NCI-H446 (cell line): ENCODE measurements at regions not wholly inside any gene's neighbourhood (a gene's known extent, or its start where the extent isn't known, plus 50 kb on each side); places are given as distances from the start of the nearest gene placed in this dataset.
A peak's percentile ranks its signal among the peaks of the same experiment; 100 is the strongest.

Source experiments
- DNase-seq, 2 experiments: peaks; one replicate each; lab custom pipeline; 2025; lab: John Stamatoyannopoulos, UW

DNA sequence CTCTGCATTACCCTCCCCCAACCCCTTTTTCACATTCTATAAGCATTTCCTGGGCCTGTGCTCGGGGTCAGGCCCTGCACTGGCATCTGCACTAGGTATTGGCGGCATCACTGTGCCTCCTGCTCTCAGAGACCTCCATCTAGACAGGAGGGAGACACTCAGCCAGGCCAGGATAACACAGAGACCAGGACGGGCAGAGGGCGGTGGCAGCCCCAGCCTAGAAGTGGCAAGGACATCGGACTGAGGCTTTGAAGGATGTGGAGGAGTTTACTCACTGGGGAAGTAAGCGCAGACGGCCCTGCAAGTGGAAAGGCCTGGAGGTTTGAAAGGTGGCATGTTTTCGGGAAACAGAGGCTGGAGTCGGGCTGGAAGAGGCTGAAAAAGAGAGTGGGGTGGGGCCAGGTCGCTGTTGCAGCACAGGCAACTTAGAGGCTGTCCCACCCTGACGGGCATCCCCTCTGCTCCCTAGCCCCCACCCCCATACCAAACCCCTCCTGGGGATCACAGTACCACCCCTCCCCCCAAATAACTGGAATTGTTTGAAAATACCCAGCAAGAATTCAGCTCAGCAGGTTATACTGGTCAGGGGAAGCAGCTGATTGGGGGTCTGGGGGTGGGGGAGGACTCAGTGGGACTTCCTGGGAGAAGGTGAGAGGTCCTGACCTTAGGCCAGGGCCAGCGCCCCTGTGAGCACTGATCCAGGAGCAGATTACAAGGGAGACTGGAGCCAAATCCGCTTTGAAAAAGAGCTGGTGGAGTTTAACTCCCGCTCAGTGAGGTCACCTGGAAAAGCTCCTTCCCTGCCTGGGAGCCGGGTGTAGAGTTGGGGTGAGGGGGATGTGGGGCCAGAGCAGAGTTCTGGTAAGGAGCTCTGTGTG is 121.8 kb upstream of the WNT4 start:
- no peak for DNase-seq

DNA sequence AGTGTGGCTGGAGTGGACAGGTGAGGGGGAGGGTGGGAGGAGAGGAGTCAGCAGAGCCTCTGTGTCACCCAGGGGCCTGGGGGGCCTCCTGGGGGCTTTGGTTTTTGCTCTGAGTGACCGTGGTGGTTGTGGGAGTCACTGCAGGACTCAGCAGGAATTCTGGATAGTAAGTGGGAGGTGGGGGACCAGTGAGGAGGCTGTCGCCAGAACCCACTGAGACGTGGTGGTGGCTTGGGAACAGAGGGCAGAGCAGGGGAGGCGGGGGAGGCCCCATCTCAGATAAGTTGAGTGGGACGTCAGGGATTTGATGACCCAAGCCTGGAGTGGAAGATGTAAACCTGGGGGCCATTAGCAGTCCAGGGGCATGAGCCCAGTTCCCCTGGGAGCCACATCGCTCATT is 123.2 kb upstream of the WNT4 start:
- DNase-seq, result no peak

DNA sequence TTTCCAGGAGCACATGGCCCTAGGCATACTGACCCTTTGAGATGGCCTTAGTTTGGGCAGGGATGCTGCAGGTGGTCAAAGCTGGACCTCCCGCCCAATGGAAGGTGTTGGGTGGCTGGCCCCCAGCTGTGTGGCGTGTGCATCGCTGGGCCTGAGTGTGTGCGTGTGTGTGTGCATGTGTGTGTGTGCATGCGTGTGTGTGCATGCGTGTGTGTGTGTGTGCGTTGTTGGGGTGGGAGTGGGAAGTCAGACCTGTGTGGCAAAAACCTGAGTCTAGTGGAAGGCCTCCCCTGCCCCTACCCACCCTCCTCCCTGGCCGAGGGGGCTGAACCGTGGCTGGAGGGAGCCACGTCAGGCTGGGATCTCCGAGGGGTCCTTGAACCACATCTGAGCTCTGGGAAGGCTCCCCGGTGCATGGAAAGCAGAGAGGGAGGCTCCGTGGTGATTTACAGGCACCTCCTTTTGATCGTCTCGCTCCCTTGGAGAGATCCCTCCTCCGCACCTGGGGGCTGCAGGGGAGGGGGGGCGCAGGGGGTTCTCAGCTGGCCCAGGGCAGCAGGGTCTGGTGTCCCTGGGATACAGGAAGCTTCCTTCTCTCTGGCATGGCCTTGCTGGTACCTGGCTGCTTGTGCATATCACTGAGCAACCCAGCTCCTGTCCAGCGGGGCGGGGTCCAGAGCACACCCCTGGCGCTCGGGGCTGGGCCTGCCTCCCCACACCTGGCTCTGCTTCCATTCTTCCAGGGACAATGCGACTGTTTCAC is 124.7 kb upstream of the WNT4 start:
- no peak for DNase-seq

DNA sequence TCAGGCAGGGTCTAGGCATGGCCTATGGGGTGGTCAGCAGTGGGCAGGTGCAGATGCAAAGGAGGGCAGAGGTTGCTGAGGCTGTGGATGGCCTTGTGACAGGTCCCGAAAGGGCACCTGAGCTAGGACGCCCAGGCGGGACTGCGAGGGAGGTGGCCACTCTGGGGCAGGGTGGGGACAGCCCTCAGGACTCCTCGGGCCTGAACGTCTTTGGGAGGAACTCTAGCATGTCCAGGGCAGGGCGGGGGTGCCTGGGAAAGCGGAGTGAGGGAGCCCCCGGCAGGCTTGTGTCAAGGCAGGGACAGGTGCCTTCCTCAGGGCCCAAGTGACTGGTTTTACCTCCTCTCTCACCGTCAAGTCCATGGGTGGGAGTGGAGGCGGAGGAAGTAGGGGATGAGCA is 125.4 kb upstream of the WNT4 start:
- DNase-seq, result no peak

DNA sequence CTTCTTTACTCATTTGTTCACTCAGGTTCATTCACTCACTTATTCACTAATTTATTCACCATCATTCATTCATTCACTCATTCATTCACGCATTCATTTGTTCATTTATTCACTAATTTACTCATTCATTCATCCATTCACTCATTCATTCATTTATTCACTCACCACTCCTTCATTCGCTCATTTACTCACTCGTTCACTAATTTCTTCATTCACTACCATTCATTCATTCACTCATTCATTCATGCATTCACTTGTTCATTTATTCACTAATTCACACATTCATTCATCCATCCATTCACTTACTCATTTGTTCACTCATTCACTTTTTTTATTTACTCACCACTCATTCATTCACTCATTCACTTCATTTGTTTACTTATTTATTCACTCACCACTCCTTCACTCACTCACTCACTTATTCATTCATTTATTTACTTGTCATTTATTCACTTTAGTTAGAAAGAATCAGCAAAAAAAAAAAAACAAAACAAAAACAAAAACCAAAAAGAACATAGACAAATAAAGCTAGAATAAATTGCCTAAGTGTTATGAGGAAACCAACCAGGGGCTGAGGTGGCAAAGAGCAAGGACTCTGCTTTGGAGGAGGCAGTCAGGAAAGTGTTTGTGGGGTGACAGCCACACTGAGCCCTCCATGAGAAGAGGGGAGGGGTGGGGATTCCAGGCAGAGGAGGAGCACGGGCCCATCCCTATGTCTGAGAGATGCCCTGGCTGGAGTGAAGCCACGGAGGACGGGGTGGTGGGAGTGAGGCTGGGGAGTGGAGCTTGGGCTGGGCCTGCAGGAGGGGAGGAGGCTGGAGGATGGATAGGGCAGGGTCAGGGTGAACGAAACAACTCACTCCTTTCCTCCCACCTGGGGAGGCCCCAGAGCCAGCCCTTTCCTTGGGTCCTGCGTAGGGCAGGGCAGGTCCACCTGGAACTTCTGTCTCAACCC is 129.2 kb upstream of the WNT4 start:
- DNase-seq, result no peak

DNA sequence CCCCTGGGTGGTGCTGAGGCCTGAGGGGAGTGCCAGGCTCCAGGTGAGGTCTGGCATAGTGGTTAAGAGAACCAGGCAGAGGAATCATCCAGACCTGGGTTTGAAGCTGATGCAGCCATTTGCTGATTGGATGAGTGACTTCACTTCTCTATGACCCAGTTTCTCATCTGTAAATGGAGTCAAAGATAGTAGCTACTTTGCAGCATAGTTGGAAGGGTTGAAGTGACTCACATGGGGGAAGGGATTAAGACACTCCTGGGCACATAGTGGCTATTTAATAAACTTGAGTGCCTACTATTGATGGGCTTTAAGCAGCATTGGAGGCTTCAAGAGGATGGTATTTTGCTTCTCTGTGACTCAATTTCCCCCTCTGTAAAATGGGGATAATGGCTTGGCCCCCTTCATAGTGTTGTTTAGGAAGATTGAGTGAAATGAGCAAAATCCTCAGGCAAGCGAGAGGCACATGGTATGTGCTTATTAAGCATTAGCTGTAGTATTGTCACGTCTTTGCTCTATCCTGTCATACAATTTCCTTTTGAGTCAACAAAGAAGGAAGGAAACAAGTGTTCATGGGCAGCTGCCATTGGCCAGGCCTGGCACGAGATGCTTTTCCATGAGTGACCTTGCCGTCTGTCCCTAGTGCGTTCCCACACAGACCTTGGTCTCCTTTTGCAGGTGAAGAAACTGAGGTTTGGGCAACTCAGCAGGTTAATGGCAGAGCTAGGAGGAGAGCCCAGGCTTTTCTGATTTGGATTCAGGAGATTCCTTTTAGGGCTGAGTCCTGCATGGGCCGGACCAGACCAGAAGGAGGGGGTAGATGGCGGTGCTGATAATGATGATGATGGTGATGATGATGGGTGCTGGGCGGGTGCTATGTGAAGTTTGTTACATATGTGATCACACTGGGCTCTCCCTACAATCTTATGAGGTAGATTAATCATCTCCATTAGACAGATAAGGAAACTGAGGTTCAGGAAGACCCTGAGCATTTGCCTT is 131.1 kb upstream of the WNT4 start:
- DNase-seq, result no peak

DNA sequence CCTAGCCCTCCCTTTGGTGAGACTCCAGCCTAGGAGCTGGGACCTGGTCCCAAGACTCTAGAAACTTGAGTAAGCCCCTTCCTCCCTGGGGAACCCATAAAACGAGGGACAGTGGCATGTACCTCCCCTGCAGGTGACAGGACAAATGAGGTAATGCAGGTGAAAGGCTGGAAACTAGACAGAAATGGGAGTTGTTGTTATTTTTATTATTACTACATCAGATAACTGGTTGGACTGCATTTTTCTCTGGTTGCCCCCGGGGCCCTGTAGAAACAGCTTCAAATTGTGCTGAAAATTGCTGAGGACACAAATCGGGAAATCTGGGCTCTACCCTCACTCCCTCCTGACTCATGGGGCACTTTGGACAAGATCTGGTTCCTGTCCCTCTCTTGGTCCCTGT is 132.3 kb upstream of the WNT4 start:
- DNase-seq, result no peak

DNA sequence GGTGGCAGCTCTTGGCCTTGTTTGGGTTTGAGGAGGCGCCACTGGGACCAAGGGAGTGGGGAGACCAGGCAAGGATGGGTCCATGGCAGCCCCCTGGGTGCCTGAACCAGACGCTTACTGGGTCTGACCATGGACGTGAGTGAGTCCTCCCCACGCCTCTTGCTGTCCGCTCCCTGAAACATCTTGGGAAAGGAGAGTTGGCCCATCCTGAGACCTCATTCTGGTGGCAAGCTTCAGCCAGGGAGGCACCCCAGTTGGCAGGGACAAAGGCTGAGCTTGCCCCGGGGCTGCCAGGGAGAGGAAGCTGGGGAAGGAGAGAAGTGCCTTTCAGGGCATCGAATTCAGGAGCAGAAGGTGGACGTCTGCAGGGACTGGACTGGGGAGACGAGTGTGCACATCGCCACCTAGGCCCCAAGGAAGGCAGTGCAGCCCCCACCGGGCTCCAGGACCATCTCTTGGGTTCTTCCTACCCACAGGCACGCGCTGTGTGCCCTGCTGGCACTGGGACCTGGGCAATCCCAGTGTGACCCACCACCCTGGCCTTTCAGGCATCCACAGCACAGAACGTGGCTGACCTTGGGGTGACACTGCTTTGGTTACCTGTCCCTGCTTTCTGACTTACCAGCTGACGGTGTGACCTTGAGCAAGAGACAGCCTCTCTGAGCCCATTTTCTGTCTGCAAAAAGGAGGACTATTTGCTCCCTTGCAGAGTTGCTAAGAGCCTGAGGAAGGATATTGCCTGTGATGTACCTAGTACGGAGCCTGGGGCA is 132.9 kb upstream of the WNT4 start:
- peak in 1 of 2 experiments; percentile 58 for DNase-seq

DNA sequence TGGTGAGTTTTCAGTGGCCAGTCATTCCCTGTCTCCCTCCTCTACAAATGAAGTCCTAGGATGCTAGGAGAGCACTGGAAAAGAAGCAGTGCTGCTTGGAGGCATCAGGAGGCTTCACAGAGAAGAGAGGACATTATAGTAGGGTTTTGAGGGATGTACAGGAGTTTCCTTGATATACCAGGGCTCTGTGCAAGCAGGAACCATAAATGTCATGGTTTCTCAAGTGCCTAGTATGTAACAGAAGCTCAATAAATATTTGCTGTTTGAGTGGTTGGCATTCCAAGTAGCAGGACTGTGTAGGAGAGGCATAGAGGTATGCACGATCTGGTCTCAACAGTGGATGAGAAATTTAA is 133.5 kb upstream of the WNT4 start:
- DNase-seq, result no peak

DNA sequence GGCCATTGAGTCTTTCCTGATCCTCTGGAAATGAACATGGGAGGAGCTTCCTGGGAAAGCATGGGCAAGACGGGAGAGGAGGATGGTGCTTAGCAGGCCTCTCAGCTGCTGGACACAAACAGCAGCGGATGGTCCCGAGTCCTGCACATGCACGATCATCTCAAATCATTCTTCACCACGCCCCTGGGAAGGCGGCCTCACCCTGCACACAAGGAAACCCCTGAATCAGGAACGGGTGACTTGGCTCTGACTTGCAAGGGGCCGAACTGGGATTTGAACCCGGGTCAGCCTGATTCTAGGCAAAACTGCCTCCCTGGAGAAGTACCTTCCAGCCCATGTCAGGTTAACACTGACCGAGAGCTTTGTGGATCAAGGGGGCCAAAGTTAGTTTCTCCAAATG is 134.8 kb upstream of the WNT4 start:
- no peak for DNase-seq

DNA sequence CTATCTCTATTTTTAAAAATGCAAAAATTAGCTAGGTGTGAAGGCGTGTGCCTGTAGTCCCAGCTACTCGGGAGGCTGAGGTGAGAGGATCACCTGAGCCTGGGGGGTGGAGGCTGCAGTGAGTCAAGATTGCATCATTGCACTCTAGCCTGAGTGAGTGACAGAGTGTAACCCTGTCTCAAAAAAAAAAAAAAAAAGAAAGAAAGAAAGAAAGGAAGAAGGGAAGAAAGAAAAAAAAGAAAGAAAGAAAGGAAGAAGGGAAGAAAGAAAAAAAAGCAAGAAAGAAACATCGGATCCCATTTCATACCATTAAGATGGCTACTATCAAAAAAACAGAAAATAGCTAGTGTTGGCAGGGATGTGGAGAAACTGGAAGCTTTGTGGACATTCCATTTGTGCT is 136.8 kb upstream of the WNT4 start:
- no peak for DNase-seq

DNA sequence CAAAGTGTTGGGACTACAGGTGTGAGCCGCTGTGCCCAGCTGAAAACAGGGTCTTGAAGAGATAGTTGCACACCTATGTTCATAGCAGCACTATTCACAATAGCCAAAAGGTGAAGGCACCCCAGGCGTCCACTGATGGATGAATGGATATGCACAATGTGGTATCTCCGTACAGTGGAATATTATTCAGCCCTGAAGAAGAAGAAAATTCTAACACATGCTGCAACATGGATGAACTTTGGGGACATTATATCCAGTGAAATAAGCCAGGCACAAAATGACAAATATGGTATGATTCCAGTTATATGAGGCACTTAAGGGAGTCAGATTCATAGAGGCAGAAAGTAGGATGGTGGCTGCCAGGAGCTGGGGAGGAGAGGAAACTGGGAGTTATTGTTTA is 137.6 kb upstream of the WNT4 start:
- DNase-seq, result no peak

DNA sequence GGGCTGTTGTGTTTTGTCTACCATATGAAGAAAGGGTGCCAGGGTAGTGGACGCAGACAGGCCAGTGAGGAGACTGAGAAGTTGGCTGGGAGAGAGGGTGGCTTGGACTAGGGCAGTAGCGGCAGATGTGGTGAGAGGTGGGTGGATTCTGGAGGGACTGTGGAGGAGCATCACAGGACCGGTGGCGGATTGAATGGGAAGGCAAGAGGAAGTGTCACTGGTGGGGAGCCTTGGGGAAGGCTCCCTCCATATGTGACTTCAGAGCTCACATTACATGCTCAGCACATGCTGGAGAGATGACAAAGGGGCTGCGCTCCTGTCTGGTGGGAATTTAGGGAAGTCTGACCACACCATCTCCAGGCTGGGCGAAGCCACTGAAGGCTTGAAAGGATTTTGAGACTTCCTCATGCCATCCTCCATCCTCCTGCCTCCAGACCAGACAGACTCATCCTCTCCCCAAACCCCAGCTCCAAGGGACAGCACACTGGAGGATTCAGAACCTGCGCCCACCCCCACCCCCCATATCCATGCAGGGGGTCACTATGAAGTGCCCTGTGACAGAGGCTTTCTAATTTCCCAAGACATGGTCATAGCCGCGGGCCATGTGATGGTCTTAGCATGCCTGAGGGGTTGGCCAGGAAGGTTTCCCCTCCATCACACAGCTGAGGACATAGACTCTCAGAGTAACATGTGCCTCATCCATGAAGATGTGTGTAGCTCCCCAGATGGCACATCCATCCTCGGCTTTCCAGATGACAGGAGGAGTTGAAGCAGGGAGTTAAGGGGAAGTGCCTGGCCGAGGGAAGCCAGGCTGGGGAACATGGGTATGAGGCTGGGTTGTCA is 138.8 kb upstream of the WNT4 start:
- no peak for DNase-seq

DNA sequence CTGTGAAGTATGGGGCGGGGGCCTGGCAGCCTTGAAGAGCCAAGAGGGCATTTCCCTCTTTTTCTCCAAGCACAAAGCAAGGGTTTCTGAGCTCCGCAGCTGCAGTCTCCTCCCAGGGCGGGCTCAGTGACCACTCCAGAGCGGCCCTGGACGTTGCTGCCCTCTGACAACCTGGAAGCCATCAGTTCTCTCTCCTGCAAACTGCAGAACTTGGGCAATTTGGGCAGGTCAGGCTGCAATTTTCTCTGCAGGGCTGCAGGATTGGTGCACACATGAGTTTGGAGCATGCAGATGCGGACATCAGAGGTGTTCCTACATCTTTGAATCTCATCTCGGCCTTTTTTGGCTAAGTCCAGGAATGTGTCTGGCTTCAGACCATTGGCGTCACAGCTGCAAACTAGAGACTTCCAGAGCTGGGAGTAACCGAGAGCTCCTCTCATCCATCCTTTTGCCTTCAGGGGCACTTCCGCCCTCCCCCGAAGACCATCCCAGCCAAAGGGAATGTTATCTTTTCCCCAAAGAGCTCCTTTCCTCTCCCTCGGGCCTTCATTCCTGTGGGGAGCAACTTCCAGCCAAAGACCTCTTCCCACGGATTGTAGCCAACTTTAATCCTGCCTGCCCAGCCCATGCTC is 139.6 kb upstream of the WNT4 start:
- no peak for DNase-seq

DNA sequence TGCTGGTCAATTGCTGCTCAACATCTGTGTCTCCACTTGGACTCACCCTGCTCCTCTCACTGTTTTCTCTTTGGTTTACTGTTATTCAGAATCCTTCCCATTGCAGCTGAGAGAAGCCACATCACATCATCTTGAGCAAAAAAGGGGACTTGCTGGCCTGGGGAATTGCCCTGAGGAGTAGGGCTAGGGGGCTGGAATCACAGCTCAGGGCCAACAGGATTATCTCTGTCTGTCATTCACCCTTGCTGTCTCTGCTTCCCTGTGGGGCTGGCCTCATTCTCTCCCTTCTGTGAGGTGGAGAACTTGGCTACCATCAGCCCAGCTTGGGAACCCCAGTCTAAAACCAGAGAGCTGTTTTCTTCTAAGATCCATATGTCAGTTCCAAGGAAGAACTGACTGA is 140.7 kb upstream of the WNT4 start:
- no peak for DNase-seq

DNA sequence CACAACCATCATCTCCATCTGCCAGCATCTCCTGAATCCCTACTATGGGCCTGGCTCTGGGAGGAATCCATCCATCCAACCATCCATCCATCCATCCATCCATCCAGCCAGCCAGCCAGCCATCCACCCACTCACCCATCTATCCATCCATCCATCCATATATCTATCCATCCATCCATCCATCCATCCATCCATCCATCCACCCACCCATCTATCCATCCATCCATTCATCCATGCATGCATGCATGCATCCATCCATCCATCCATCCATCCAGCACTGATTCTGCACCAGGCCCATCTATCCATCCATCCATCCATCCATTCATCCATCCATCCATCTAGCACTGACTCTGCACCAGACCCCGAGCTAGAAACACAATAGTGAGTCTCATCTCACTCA is 141.3 kb upstream of the WNT4 start:
- no peak for DNase-seq

DNA sequence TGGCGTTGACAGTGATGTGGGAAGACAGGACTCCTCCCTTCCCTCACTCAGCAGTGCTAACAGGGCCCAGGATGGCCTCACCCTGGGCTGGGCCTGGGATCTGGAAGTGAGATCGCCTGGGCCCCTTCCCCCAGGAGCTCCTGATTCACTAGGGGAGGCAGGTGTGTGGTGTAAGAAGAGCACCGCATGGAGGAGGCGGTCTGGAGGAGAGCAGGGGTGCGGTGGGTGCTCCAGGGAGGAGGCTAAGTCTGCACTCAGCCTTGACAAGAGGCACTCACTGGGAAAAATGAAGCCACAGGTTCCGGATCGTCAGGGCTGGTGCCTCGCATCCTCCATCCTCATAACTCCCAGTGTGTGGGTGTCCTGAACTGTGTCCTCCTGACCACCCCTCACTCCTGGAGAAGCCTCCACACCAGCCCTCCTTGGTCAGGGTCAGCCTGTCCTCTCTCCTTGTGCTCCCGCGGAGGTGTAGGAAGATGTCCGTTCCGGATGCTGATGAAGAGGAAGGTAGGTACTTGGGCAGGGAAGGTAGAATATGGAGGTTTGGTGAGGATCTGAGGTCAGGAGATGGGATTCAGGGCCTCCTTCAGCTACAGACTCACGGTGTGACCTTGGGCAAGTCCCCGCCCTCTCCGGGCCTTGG is 142.1 kb upstream of the WNT4 start:
- no peak for DNase-seq
